Mesothelial cell of epicardium (in vitro differentiated cells): ENCODE measurements at regions not wholly inside any gene's neighbourhood (a gene's known extent, or its start where the extent isn't known, plus 50 kb on each side); places are given as distances from the start of the nearest gene placed in this dataset.

ENCODE experiments used
- DNase-seq, 2 experiments: peaks; one replicate each; pipeline ENCODE4 v3.0.0; 2021; ENCODE audit warnings: low spot score in 2 of 2; ENCODE audit not compliant: unreplicated experiment in 2 of 2
- H3K27ac Mint-ChIP-seq: 2 replicates; pipeline ENCODE4 v1.8.0; 2021; ENCODE audit warnings: mixed read lengths
- H3K27me3 Mint-ChIP-seq: 2 replicates; pipeline ENCODE4 v1.8.0; 2021; ENCODE audit warnings: low read depth, mixed read lengths
- H3K36me3 Mint-ChIP-seq: 2 replicates; pipeline ENCODE4 v1.8.0; 2021; ENCODE audit warnings: mixed read lengths
- H3K4me1 Mint-ChIP-seq: 2 replicates; pipeline ENCODE4 v1.8.0; 2021; ENCODE audit warnings: mixed read lengths
- H3K4me3 Mint-ChIP-seq: 2 replicates; pipeline ENCODE4 v1.8.0; 2021; ENCODE audit warnings: mild to moderate bottlenecking, moderate library complexity, mixed read lengths
- H3K9me3 Mint-ChIP-seq: 2 replicates; pipeline ENCODE4 v1.8.0; 2021; ENCODE audit warnings: mixed read lengths
- CTCF ChIP-seq: fragments of 200-600 bp; sonication (generic); IDR thresholded peaks from one replicate; pipeline ENCODE4 v1.5.0; 2021; ENCODE audit warnings: antibody characterized with exemption; ENCODE audit not compliant: unreplicated experiment

GRCh38 chr5:23014825-23015224 is 161.7 kb upstream of the CDH12 start:
- TF ChIP-seq CTCF, result no peak
- no peaks in the 10 kb centered on the region for H3K9me3 Mint-ChIP-seq
- H3K27ac Mint-ChIP-seq, result no peak overlapping the region
- H3K27me3 Mint-ChIP-seq, result peaks cover 9% of the 10 kb centered on the region
- no peaks in the 10 kb centered on the region for H3K36me3 Mint-ChIP-seq
- H3K4me1 Mint-ChIP-seq, result peaks cover 9% of the 10 kb centered on the region
- DNase-seq, result no peak
- no peak overlapping the region for H3K4me3 Mint-ChIP-seq

- Mint-ChIP-seq H3K9me3 (no peaks in the 10 kb centered on the region), H3K4me1 (peaks cover 9% of the 10 kb centered on the region), H3K4me3 (no peak overlapping the region), H3K36me3 (no peaks in the 10 kb centered on the region), H3K27ac (no peak overlapping the region), H3K27me3 (peaks cover 9% of the 10 kb centered on the region)
- TF ChIP-seq CTCF, result no peak
- DNase-seq, result no peak
Observed at GRCh38 chr5:23014266-23014665, 161.1 kb upstream of the CDH12 start.

GRCh38 chr5:23013395-23013998 is 160.4 kb upstream of the CDH12 start:
- DNase-seq, result no peak
- no peaks in the 10 kb centered on the region for H3K9me3 Mint-ChIP-seq
- H3K27ac Mint-ChIP-seq, result no peak overlapping the region
- peaks cover 6% of the 10 kb centered on the region for H3K27me3 Mint-ChIP-seq
- H3K4me3 Mint-ChIP-seq, result no peak overlapping the region
- no peak for TF ChIP-seq CTCF
- H3K36me3 Mint-ChIP-seq, result no peaks in the 10 kb centered on the region
- peaks cover 9% of the 10 kb centered on the region for H3K4me1 Mint-ChIP-seq

- Mint-ChIP-seq H3K27ac (peak overlapping the region; percentile 58), H3K9me3 (no peaks in the 10 kb centered on the region), H3K4me3 (no peak overlapping the region), H3K36me3 (no peaks in the 10 kb centered on the region), H3K27me3 (peaks cover 6% of the 10 kb centered on the region), H3K4me1 (peaks cover 9% of the 10 kb centered on the region)
- TF ChIP-seq CTCF, result no peak
- DNase-seq, result no peak
Observed at GRCh38 chr5:23012842-23013241, 159.7 kb upstream of the CDH12 start.

GRCh38 chr5:23007762-23008161 is 154.6 kb upstream of the CDH12 start:
- Mint-ChIP-seq H3K27me3 (peaks cover 4% of the 10 kb centered on the region), H3K9me3 (no peaks in the 10 kb centered on the region), H3K4me1 (peaks cover 2% of the 10 kb centered on the region), H3K4me3 (no peak overlapping the region), H3K36me3 (no peaks in the 10 kb centered on the region), H3K27ac (no peak overlapping the region)
- TF ChIP-seq CTCF, result no peak
- no peak for DNase-seq

- no peaks in the 10 kb centered on the region for H3K36me3 Mint-ChIP-seq
- H3K4me1 Mint-ChIP-seq, result no peaks in the 10 kb centered on the region
- no peak overlapping the region for H3K27ac Mint-ChIP-seq
- H3K27me3 Mint-ChIP-seq, result peaks cover 4% of the 10 kb centered on the region
- H3K9me3 Mint-ChIP-seq, result no peaks in the 10 kb centered on the region
- DNase-seq, result no peak
- TF ChIP-seq CTCF, result no peak
- H3K4me3 Mint-ChIP-seq, result no peak overlapping the region
Observed at GRCh38 chr5:23007236-23007635, 154.1 kb upstream of the CDH12 start.
